ENCODE measurements at regions not wholly inside any gene's neighbourhood (a gene's known extent, or its start where the extent isn't known, plus 50 kb on each side); places are given as distances from the start of the nearest gene placed in this dataset.

DNA sequence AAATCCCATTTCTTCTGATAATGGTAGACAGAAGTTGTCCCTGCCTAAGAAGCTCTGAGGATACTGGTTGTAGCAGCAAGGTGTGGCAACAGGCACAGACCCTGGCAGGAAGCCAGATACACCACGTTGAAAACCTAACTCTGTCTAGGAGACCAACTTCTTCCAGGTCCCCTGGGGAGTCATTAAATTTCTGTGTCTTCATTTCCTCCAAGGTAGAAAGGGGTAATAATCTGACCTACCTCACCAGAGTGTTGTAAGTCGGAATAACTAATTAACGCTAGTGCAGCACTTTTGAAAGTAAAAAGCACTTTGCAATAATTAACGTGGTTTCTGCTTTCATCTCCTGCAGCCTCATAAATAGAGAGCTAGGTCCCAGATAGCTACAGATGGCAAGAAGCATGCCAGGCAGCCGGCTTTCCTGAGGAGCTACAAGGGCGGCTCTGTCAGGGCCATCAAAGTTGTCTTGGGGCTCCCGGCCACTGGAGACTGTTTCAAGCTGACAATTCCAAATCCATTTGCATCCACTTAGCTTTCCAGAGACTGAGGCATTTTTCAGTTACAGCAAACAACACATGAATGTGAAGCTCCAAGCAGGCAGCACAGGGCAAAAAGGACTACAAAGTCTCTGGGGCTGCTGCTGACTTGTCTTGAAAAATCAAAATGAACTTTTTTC, 176.2 kb downstream of the FOXO1 start:
- no peak for DNase-seq

DNA sequence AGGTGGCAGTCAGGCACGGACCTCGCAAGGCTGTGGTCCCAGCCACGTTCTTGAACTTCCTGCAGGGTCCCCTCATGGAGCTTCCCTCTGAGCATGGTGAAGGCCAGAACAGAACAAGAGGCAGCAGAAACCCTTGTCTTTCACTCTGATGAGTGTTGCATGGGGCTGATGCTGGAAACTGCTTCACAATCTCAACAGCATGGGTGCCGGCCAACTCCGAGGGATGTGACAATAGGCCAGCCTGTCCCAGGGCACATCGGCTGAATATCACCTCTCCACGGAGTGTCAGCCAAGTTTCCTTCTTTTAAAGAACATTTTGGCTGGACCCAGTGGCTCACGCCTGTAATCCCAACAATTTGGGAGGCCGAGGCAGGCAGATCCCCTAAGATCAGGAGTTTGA, 173.9 kb downstream of the FOXO1 start:
- no peak for DNase-seq

DNA sequence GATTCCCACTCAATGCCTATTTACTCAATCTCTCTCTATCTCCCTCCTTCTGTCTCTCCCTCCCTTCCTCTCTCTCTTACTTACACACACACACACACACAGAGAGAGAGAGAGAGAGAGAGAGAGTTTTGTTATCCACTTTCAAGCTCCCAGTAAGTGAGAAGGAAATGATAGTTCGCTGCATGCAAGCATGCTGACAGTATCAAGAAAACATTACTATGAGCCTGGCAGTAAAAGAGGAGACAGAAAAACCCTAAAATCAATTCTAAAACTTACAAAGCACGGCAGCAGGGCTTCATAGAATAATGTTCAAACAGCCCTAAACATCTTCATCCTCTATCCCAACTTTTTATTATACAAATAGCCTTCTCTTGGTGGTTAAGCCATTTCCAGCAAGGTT, 171.9 kb downstream of the FOXO1 start:
- no peak for DNase-seq

DNA sequence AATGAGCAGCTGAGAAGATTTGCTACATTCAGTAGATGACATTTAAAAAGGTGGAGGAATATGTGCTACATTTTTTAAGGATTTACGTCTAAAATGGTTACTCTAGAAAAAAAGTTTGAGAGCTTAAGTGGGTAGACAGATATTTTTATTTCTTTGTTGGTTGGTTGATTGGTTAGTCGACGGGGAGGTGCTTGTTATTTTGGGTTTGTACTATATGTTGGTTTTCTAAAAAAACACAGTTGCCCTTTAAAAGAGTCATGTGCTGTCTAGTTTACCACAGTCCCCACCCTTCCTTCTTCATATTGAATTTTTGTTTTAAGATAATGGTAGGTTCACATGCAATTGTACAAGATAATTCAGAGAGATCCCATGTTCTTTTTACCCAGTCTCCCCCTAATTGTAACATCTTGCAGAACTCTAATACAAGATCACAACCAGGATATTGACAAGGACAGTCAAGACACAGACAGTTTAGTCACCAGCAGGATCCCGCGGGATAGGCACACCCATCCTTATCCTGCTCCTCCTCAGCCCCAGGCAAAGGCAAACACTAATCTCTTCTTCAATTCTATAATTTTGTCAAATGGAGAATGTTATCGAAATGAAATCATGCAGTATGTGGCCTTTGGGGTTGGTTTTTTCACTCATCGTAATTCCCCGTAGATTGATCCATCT, 171.4 kb downstream of the FOXO1 start:
- no peak for DNase-seq

DNA sequence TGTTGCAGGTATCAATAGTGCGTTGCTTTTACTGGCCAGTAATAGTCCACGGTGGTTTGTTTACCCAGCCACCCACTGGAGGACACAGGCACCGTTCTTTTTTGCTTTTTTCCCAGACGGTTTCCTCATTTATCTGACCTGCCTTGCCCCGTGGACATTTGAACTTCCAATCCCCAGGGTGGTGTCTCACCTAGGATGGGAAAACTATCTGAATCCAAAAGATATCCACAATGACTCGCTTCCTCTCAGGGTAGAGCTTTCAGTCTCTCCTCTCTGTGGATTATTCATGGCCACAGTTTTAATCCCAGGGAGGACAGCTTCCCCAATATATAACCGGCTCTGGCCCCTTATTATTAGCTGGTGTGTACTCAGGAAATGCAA, 170.8 kb downstream of the FOXO1 start:
- no peak for DNase-seq

DNA sequence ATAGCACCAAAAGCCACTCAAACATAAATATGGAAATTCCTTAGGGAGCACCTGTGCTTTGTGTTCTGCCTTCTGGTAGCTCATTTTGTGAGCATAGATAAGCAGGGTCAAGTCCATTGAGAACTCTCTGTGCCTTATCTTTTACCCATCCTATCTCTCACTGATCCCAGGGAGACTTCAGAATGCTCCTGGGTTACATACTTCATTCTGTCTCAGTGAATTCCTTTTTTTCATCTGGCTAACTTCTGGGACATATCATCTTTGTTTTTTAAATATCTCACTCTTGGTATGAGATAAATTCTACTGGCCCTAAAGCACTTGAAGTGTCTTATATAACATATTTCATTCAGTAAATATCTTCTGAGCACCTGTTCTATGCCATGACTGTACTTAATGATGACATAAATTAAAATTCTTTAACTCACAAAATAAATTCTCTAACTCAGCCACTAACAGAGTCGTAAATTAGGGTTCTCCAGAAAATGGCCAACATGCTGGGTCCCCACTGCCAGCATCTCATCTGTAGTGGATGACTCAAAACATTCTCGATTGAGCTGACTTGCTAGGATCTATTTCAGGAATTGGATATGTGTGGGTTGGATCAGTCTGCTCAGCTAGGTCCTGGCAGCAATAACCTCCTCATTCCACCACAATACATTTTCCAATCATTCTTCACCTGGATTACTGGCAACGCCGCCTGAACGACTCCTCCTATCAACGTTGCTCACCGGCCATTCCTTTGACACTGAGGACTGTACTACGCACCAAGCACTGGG, 170.2 kb downstream of the FOXO1 start:
- DNase-seq, result no peak

DNA sequence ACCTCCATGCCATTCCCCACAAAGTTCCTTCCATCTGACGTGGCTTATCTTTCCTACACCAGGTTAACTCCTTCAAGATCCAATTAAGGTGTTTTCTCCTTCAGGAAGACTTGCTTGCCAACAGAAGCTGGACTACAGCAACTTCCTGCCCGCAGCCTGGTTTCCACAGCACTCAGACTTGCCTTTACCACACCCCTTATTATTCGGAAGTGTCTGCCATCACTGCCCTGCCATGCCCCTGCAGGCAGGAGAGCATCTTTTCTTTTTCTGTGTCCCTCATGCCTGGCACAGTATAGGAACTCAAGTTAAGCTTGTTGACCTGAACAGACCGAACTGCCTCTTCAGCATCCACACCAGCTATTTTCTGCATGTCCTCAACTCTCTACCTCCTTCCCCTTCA, 168.0 kb downstream of the FOXO1 start:
- no peak for DNase-seq

DNA sequence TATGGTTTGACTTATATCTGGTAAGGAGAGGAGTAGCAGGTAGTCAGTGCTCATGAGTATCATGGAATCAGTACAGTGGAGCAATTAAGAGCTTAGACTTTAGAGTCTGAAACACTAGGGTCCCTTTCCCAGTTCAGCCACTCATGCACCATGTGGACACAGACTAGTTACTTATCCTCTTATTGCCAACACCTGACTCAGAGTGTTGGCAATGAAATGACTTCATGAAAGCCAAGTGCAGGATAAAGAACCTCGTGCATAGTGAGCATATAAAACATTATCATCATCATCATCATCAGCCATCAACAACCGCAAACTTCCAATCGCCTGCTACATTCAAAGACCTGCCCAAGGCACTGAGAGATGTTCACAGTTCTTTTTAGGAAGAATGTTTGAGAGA, 164.2 kb downstream of the FOXO1 start:
- DNase-seq, result no peak

DNA sequence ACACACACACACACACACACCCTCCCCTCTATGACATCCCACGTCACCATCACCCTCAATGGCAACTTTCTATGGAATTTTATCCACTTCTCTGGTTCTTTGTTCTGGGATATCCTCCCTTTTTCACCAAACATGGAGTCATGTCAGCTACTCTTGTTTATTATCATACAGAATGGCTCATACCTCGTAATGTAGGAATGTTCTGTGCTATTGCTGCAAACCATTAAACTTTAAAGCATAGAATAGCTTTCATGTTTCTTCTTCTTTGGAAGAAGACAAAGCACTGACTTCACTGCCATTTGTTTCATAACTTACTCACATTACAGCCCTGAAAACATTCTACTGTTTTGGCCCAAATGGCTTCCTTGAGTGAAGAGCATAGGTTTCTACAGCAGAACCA, 163.4 kb downstream of the FOXO1 start:
- DNase-seq, result no peak

DNA sequence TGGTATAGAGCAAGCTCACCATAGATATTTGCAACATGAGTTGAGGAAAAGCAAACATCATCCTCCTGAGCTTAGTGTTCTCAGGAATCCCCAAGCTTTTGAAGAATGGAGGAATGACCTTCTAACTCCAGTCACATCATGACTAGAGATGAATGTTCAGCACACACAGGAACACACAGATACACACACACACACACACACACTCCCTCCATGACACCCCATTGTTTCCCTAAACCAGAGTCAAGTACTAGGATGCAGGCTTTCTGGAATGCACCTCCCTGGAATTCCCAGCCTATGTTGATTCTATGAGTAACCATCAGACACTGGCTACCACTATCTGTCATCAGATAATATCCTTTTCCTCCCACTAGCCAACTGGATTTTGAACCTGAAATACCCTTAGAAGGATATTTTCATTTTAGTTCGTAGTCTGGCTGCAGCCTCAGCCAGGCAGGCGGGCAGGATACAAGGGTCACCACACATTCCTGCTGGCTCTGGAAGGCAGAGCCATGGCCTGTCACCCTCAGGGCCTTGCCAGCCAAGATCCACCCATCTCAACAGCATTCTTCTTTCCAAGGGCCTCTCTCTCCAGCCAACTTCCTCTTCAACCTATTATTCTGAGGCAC, 162.4 kb downstream of the FOXO1 start:
- DNase-seq, result no peak

DNA sequence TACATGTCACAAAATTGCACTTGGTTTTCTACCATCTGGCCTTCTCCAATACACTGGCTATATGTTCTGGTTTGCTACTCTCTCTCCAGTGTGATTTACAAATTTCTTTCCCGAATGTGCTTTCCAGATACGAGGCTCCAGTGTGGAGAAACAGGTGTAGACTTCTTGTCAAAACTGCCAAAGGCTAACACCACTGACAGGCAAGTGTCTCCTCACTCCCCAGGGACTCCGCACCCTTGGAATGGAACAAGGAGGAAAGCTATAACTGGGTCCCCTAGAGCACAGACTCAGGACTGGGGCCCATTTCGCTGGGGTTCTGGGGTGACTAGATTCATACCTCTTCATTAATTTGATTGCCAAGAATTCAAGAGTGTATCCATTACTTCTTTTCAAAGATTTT, 161.8 kb downstream of the FOXO1 start:
- DNase-seq, result no peak

DNA sequence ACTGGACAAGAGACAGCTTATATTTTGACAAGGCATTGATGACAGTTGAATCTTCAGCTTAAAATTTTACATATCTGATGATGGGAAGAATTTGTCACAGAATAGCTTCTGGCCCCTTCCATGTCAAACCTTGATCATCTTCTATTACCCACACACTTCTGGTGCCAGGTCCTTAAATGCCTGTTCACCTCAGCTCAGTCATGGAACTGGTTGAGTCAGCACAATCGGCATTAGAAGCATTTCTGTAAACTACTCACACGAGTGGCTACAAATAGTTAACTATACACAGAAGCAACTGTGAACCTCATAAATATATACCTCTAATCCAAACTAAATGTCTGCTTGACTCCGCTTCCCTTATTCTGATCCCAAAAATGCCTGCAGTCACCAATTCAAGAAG, 161.2 kb downstream of the FOXO1 start:
- no peak for DNase-seq
